Femur (tissue), 1 donor: ENCODE measurements at regions not wholly inside any gene's neighbourhood (a gene's known extent, or its start where the extent isn't known, plus 50 kb on each side); places are given as distances from the start of the nearest gene placed in this dataset.
A peak's percentile ranks its signal among the peaks of the same experiment; 100 is the strongest.
"Not testable (repeated sequence)": the region's sequence is repeated elsewhere in the genome, so short reads cannot be mapped to it uniquely, and the experiment has no call there.

Experiments used
- DNase-seq: peaks from one replicate; pipeline ENCODE4 v3.0.0-alpha.2; 2017

GRCh38 chr5:63553073-63553472 lies 409.2 kb downstream of the HTR1A start:
- DNase-seq, result no peak

- DNase-seq, result no peak
These were observed 426.2 kb downstream of the HTR1A start for GRCh38 chr5:63535840-63536602.

GRCh38 chr5:63524281-63524680 lies 438.0 kb downstream of the HTR1A start:
- no peak for DNase-seq

- no peak for DNase-seq
These were observed 446.2 kb downstream of the HTR1A start for GRCh38 chr5:63516006-63516405.

- DNase-seq, result no peak
These were observed 462.0 kb downstream of the HTR1A start for GRCh38 chr5:63500242-63500641.

- DNase-seq, result no peak
These were observed 467.0 kb downstream of the HTR1A start for GRCh38 chr5:63495225-63495624.

GRCh38 chr5:63483338-63483737 lies 478.9 kb downstream of the HTR1A start:
- no peak for DNase-seq

GRCh38 chr5:63473335-63473967 lies 488.8 kb downstream of the HTR1A start:
- DNase-seq, result no peak

- DNase-seq, result no peak
These were observed 506.0 kb downstream of the HTR1A start for GRCh38 chr5:63456279-63456678.

- no peak for DNase-seq
These were observed 511.1 kb downstream of the HTR1A start for GRCh38 chr5:63451188-63451587.

- no peak for DNase-seq
These were observed 522.7 kb downstream of the HTR1A start for GRCh38 chr5:63439537-63439936.

GRCh38 chr5:63409737-63410136 lies 552.5 kb downstream of the HTR1A start:
- no peak for DNase-seq

- no peak for DNase-seq
These were observed 553.3 kb downstream of the HTR1A start for GRCh38 chr5:63408984-63409383.

GRCh38 chr5:63401436-63402046 lies 560.7 kb downstream of the HTR1A start:
- peak; percentile 36 for DNase-seq

GRCh38 chr5:63400079-63400478 lies 562.2 kb downstream of the HTR1A start:
- DNase-seq, result peak; percentile 12

GRCh38 chr5:63398346-63398745 lies 563.9 kb downstream of the HTR1A start:
- DNase-seq, result no peak

- DNase-seq, result not testable (repeated sequence)
These were observed 574.1 kb downstream of the HTR1A start for GRCh38 chr5:63388188-63388587.

- DNase-seq, result no peak
These were observed 586.4 kb downstream of the HTR1A start for GRCh38 chr5:63375851-63376250.

GRCh38 chr5:63374085-63374484 lies 588.2 kb downstream of the HTR1A start:
- DNase-seq, result no peak

GRCh38 chr5:63351164-63351563 lies 611.1 kb downstream of the HTR1A start:
- DNase-seq, result no peak

GRCh38 chr5:63346451-63346850 lies 615.8 kb downstream of the HTR1A start:
- no peak for DNase-seq

GRCh38 chr5:63341442-63341841 lies 620.8 kb downstream of the HTR1A start:
- DNase-seq, result no peak

- DNase-seq, result no peak
These were observed 638.3 kb downstream of the HTR1A start for GRCh38 chr5:63323926-63324325.

- DNase-seq, result no peak
These were observed 647.7 kb downstream of the HTR1A start for GRCh38 chr5:63314551-63314950.
